ENCODE measurements at regions not wholly inside any gene's neighbourhood (a gene's known extent, or its start where the extent isn't known, plus 50 kb on each side); places are given as distances from the start of the nearest gene placed in this dataset.

GRCh38 chr11:70745451-70745850, 347.1 kb downstream of the CTTN start (continued):
- no peak for TF ChIP-seq REST (IDR thresholded peaks at IDR 0.05; ENCODE audit: low read depth, low read length)
- no peak for TF ChIP-seq USF2 (IDR thresholded peaks at IDR 0.05; ENCODE audit: borderline replicate concordance, low read depth, low read length)
- TF ChIP-seq FOXM1 (IDR thresholded peaks at IDR 0.05; ENCODE audit: low read depth): no peak
- no peak for TF ChIP-seq RXRA (IDR thresholded peaks at IDR 0.05; ENCODE audit: borderline replicate concordance, low read depth)
- no peak for TF ChIP-seq PBX3 (IDR thresholded peaks at IDR 0.05)
- no peak for TF ChIP-seq FOSL2 (IDR thresholded peaks at IDR 0.05; ENCODE audit: borderline replicate concordance, low read depth)
- no peak for TF ChIP-seq MAX (IDR thresholded peaks at IDR 0.05; ENCODE audit: low read depth)
- TF ChIP-seq ELF1 (IDR thresholded peaks at IDR 0.05): no peak
- TF ChIP-seq GABPA (IDR thresholded peaks at IDR 0.05; ENCODE audit: low read depth): no peak

- Histone ChIP-seq H3K9ac (no peak overlapping the region), H3K4me2 (no peak overlapping the region)
- WGBS (ENCODE audit: low lambda C conversion rate): 49% methylated on average over 7 of the region's 8 CpGs
Measured at GRCh38 chr11:70745941-70746340, 347.6 kb downstream of the CTTN start.

More at GRCh38 chr11:70745941-70746340, 347.6 kb downstream of the CTTN start:
- Histone ChIP-seq H3K27ac (ENCODE audit: low read depth in 2 of 2, low read length in 1 of 2) (no peak overlapping the region), H2AFZ (ENCODE audit: low read depth) (no peak overlapping the region), H4K20me1 (ENCODE audit: insufficient read depth) (no peaks in the 10 kb centered on the region), H3F3A (replicated peaks; ENCODE audit: insufficient read depth) (no peaks in the 10 kb centered on the region), H3K27me3 (ENCODE audit: insufficient read depth) (no peaks in the 10 kb centered on the region), H3K9me3 (peaks cover under 1% of the 10 kb centered on the region; the same call in 1 of the 2 replicates), H3K79me2 (ENCODE audit: insufficient read depth) (no peaks in the 10 kb centered on the region), H3K36me3 (replicated peaks in 1 of 2; ENCODE audit: control insufficient read depth in 1 of 2, insufficient read depth in 2 of 2, low read length in 1 of 2) (no peaks in the 10 kb centered on the region), H3K9me2 (no peaks in the 10 kb centered on the region), H3K4me3 (ENCODE audit: low read depth in 2 of 2, low read length in 1 of 2) (no peak overlapping the region), H3K4me1 (ENCODE audit: control insufficient read depth in 1 of 2, insufficient read depth in 2 of 2, low read depth in 1 of 2, low read length in 1 of 2) (peaks cover 0 to 10% of the 10 kb centered on the region in 2 experiments; a peak in 1 of 4 replicates)
- TF ChIP-seq CHD2 (IDR thresholded peaks at IDR 0.05; ENCODE audit: low read length, partially characterized antibody): no peak
- no peak for TF ChIP-seq MXI1 (IDR thresholded peaks at IDR 0.05; ENCODE audit: low read depth, low read length)
- TF ChIP-seq GABPA (IDR thresholded peaks at IDR 0.05; ENCODE audit: low read depth): no peak
- TF ChIP-seq POLR2AphosphoS5 (IDR thresholded peaks at IDR 0.05; ENCODE audit: low read depth, low read length): no peak
- TF ChIP-seq SIN3A (IDR thresholded peaks at IDR 0.05; ENCODE audit: borderline replicate concordance, low read depth, low read length): no peak
- no peak for TF ChIP-seq TCF12 (IDR thresholded peaks at IDR 0.05)
- CTCF ChIA-PET: interaction anchor here (4.4 kb wide), 1 partner anchor 11 kb away, joined by 17 read pairs; no protein-coding TSS in a partner anchor
- POLR2A ChIA-PET: no interaction called here
- no peak for DNase-seq

Data from SK-N-SH (cell line).